GM10266 (cell line): ENCODE measurements at regions not wholly inside any gene's neighbourhood (a gene's known extent, or its start where the extent isn't known, plus 50 kb on each side); places are given as distances from the start of the nearest gene placed in this dataset.
"Not testable (repeated sequence)": the region's sequence is repeated elsewhere in the genome, so short reads cannot be mapped to it uniquely, and the experiment has no call there.

Source experiments
- DNase-seq: peaks from one replicate; pipeline ENCODE4 v3.0.0; 2012; ENCODE audit errors: extremely low spot score

DNA sequence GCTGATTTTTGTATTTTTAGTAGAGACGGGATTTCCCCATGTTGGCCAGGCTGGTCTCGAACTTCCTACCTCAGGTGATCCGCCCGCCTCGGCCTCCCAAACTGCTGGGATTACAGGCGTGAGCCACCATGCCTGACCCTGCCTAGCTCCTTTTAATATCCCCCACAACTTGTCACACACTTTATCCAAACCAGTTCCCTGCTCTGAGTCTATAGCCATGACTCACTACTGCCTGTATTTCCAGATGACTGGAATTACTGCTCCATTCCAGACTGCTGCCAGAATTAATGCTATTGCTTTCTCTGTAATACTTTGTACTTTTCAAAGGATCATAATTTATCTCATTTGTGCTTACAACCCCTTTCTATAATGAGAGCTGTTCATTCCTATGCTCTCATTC, 153.1 kb downstream of the POTEM start:
- DNase-seq, result not testable (repeated sequence)

- not testable (repeated sequence) for DNase-seq
Measured at GRCh38 chr14:19126269-19127051, 159.2 kb downstream of the POTEM start.

DNA sequence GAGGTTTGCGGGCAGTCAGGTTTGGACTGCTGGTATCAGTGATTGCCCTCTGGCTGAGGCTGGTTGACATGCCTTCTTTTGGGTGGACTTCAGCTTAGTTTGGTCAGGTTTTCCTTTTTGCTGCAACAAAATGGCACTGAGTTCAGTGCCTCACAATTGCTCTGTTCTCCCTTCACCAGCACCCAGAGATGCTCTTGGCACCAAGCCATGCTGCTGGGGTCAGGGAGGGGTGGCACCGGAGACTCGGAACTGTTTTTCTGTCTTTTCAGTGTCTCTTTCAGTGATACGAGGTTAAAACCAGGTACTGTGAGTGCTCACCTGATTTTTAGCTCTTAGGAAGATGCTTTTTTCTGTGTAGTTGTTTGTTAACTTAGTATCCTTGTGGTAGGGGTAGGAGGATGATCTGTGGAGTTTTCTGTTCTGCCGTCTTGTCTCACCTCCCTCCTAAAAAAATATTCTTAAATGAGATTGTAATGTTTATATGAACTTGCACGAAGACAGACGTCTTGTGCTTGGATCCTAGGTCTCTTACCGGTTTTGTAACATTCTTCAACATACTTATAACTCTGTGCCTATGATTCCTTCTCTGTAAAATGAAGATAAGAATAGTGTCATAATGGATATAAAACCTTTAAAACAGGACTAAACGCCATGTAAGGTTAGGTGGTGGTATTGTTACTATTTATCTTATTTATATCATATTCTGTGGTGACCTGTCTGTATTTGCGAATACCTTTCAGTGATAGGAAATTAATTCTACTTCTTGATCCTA, 160.6 kb downstream of the POTEM start:
- DNase-seq, result not testable (repeated sequence)

DNA sequence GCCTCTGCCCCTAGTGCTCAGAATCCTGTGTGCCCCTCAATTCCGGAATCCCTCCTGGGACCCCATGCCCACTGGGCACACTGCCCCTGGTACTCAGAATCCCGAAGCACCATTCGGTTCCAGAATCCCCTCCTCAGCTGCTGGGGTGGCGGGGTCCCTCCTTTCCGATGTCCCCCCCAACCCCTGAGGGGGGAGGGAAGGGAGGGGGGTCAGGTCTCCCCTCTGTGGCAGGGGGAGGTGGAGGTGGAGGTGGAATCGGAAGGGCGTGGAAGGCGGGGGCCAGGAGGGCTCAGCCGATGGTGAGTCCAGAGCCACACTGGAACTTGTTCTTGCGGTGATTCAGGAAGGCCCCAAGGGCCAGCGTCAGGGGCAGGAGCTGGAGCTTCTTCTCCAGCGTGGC, 164.3 kb downstream of the POTEM start:
- not testable (repeated sequence) for DNase-seq

DNA sequence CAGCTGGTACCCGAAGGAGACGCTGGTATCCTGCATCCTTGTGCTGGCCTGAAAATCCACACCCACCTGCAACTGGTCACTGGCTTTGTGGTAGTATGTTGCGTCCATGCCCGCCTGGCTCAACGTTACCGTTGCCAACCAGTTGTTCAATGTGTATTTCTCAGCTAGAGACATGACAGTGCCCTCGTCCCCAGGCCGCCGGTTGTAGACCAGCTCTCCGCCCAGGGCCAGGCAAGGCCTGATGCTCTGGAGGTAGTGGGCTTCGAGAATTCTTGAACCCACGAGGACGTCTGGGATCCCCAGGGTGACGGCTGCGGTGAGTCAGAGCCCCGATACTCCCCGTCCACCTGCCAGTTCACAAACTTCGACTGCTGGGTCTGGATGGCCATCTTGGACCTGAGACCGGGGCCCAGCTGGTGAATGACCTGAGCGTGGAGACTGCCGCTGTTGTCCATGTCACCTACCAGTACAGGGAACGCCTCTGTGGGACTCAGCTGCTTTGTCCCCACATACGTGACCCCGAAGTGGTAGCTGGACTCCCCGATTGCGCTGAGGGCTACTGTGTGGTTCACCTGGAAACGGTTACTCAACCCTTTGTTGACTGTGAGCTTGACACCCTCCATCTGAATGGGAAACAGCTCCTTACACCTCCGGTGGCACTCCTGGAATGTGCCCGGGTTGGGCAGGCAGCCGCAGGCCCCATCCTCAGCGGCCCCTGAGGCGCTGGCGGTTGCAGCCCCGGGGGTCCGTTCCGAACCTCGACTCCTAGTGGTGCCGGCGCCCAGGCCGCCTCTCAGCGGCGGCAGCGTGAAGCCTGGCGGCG, 165.0 kb downstream of the POTEM start:
- DNase-seq, result not testable (repeated sequence)

DNA sequence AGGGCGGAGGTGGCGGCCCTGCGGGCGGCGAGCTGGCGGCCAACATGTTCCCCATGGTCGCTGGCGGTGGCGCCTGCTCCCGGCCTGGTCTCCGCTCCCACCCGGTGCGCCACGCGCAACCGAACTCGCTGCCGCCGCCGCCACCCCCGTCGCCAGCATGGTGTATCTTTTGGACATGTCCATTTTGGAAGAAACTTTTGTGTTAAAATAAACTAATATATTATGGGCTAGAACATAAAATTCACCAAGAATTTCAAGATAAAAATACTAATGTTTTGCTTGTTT, 165.5 kb downstream of the POTEM start:
- DNase-seq, result not testable (repeated sequence)

DNA sequence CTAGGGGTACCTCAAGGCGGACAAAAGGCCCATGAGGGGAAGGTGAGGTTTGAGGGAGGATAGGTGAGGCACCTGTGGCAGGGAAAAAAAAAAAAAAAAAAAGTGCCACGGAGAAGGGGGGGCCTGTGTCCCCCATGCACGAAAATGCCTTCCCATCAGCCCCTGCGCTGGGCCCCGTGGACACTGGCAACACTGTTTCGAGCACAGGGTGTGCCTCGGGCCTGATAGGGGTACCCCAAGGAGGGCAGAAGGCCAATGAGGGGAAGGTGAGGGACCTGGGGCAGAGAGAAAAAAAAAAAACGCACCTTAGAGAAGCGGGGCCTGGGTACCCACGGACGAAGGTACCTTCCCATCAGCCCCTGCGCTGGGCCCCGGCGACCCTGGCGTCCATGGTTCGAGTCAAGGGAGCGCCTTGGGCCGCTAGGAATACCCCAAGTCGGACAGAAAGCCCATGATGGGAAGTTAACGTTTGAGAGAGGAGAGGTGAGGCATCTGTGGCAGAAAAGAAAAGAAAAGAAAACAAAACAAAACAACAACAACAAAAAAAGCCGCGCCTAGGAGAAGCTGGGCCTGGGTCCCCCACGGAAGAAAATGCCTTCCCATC, 190.0 kb downstream of the POTEM start:
- not testable (repeated sequence) for DNase-seq

- DNase-seq, result not testable (repeated sequence)
Measured at GRCh38 chr14:19158012-19158411, 190.8 kb downstream of the POTEM start.

DNA sequence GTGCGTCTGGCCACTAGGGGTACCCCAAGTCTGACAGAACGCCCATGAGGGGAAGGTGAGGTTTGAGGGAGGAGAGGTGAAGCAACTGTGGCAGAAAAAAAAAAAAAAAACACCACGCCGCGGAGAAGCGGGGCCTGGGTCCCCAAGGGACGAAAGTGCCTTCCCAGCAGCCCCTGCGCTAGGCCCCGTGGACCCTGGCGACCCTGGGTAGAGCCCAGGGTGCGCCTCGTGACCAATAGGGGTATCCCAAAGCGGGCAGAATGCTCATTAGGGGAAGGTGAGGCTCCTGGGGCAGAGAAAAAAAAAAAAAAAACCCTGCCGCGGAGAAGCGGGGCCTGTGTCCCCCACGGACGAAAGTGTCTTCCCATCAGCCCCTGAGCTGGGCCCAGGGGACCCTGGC, 191.4 kb downstream of the POTEM start:
- DNase-seq, result not testable (repeated sequence)

DNA sequence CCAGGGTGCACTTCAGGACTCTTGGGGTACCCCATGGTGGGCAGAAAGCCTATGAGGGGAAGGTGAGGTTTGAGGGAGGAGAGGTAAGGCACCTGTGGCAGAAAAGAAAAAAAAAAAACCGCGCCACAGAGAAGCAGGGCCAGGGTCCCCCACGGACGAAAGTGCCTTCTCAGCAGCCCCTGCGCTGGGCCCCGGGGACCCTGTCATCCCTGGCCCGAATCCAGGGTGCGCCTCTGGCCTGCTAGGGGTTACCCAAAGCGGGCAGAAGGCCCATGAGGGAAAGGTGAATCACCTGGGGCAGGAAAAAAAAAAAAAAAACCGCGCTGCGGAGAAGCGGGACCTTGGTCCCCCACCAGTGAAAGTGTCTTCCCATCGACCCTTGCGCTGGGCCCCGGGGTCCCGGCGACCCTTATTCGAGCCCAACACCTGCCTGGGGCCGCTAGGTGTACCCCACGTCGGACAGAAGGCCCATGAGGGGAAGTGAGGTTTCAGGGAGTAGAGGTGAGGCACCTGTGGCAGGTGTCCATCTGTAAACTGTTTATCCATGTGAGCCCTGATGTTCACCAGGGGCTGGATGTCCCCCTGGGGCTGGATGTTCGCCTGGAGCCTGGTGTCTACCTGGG, 191.9 kb downstream of the POTEM start:
- not testable (repeated sequence) for DNase-seq

DNA sequence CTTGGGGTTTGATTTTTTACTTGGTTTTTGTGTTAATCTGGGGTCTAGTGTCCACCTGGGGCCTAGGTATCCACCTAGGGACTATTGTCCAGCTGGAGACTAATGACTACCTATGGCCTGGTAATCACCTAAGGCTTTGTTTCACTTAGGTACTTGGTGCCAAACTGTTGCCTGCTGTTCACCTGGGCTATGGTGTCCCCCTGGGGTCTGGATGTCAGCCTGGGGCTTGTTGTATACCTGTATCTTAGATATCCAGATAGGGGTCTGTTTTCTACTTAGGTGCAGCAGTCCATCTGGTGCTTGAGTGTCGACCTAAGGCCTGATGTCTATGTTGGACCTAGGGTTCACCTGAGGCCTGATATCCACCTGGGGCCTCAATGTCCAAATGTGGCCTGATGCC, 193.1 kb downstream of the POTEM start:
- DNase-seq, result not testable (repeated sequence)

DNA sequence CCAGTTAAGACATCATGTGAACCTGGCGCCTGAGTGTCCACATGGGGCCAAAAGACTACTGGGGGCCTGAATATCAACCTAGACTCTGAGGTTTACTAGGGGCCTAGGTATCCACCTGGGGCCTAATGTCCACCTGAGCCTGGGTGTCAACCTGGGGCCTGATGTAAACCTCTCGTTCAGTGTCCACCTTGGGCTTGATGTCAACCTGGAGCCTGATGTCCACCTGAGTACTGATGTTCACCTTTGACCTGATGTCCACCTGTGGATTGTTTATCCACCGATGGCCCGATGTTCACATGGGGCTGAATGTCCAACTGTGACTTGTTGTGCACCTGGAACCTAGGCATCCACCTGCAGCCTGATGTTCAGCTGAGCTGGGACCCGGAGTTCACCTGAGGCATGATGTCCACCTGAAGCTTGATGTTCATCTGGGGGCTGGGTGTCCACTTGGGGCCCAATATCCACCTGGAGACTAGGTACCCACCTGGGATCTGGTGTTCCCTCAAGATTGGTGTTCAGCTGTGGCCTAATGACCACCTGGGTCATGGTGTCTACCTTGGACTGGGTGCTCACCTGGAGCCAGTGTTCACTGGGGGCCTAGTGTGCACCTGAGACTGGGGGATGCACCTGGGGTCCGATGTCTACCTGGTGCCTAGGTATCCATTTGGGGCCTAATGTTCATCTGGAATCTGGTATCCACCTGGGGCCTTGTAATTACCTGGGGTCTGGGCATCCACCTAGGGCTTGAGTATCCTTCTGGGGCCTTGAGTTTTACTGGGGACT, 194.2 kb downstream of the POTEM start:
- DNase-seq, result not testable (repeated sequence)

GRCh38 chr14:19162034-19162706, 194.9 kb downstream of the POTEM start:
- DNase-seq, result not testable (repeated sequence)

DNA sequence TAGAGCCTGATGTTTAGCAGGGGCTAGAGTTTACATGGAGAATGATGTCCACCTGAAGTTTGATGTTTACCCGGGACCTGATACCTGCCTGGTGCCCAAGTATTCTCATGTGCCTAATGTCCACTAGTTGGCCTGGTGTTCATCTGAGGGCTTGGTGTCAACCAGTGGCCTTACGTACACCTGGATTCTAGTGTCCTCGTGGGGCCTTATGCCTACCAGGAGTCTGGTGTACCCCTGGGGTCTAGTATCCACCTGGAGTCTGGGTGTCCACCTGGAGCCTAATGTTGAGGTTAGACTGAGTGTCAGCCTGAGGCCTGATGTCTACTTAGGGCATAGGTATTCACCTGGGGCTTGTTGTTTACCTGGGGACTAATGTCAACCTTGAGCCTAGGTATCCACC, 195.7 kb downstream of the POTEM start:
- not testable (repeated sequence) for DNase-seq

- DNase-seq, result not testable (repeated sequence)
Measured at GRCh38 chr14:19163891-19164290, 196.7 kb downstream of the POTEM start.

DNA sequence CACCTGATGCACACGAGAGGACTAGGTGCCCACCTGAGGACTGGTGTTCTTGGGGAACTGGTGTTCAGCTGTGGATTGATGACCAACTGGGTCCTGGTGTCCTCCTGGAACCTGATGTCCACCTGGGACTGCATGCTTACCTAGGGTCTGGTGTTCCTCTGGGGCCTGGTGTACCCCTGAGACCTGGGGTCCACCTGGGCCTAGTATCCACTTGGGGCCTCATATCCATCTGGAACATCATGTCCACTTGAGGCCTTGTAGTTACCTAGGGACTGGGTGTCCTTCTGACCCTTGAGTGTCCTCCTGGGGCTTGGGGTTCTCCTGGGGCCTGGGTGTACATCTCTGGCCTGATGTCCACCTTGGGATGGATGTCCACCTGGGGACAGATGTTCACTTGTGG, 197.2 kb downstream of the POTEM start:
- not testable (repeated sequence) for DNase-seq

- not testable (repeated sequence) for DNase-seq
Measured at GRCh38 chr14:19166056-19166455, 198.8 kb downstream of the POTEM start.

DNA sequence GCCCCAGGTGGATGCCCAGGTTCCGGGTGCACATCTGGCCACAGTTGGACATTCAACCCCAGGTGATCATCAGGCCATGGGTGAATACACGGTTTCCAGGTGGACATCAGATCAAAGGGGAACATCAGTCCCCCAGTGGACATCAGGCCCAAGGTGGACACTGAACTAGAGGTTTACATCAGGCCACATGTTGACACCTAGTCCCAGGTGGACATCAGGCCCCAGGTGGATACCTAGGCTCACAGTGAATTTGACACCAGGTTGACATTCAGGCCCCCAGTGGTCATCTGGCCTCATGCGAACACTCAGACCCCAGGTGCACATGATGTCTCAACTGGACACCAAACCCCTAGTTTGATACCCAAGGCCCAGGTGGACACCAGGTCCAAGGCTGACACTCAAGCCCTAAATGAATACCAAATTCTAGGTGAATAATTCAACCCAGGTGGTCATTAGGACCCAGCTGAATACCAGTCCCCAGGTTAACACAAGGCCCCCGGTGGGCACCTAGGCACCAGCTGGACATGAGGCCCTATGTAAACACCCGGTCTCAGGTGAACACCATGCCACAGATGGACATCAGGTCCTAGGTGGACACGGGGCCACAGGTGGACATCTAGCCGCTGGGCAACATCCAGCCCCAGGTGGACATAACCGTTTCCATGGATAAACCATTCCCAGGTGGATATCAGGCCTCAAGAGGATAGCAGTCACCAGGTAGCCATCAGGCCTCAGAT, 200.4 kb downstream of the POTEM start:
- DNase-seq, result not testable (repeated sequence)

DNA sequence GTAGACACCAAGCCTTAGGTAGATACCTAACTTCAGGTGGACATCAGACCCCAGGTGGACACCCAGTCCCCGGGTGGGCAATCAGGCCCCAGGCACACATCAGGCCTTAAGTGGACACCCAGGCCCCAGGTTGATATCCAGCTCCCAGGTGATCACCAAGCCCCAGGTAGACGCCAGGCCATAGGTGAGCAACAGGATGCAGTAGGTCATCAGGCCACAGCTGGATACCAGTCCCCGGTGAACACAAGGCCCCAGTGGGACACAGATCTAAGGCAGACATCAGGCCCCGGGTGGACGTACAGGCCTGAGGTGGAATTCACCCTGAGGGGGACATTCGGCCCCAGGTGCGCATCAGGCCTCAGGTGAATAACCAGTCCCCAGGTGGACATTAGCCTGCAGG, 201.0 kb downstream of the POTEM start:
- DNase-seq, result not testable (repeated sequence)
